Amniotic epithelial cell (primary cell): ENCODE measurements at regions not wholly inside any gene's neighbourhood (a gene's known extent, or its start where the extent isn't known, plus 50 kb on each side); places are given as distances from the start of the nearest gene placed in this dataset.
A peak's percentile ranks its signal among the peaks of the same experiment; 100 is the strongest.

Experiments
- DNase-seq: peaks from one replicate; pipeline ENCODE4 v3.0.0-alpha.2; 2010; ENCODE audit warnings: low read depth

- DNase-seq: peak; percentile 91
Measured at GRCh38 chr14:65281991-65282895, 130.3 kb upstream of the FUT8 start.

DNA sequence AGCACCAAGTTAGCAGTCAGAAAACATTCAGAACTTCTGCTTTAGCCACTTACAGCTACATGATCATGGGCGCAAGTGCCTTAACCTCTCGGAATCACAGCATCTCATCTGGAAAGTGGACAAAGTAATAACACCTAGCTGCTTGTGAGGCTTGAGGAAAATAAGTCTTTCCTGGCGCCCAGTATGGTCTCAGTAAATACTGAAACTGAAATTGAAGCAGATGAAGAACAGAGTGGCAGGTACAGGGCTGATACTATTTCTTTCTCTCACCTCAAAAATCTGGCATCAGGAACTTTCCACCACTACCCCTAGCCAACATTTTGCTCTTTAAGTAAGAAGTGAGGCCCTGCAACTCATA is 129.7 kb upstream of the FUT8 start:
- DNase-seq: no peak

DNA sequence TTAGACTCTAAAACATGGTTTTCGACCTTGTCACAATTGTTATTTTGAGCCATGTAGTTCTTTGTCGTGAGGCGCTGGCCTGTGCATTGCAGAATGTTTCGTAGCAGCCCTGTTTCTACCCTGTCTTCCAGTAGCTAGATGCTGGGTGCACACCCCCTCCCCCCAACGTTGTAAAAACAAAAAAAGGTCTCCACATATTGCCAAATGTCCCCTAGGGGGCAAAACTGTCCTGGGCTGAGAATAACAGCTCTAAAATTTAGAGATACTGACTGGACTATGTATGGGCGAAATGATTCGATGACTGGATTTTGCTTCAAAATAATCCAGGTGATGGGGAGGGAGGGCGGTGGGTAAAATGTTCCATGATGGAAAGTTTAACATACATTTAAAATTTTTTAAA is 126.1 kb upstream of the FUT8 start:
- no peak for DNase-seq

DNA sequence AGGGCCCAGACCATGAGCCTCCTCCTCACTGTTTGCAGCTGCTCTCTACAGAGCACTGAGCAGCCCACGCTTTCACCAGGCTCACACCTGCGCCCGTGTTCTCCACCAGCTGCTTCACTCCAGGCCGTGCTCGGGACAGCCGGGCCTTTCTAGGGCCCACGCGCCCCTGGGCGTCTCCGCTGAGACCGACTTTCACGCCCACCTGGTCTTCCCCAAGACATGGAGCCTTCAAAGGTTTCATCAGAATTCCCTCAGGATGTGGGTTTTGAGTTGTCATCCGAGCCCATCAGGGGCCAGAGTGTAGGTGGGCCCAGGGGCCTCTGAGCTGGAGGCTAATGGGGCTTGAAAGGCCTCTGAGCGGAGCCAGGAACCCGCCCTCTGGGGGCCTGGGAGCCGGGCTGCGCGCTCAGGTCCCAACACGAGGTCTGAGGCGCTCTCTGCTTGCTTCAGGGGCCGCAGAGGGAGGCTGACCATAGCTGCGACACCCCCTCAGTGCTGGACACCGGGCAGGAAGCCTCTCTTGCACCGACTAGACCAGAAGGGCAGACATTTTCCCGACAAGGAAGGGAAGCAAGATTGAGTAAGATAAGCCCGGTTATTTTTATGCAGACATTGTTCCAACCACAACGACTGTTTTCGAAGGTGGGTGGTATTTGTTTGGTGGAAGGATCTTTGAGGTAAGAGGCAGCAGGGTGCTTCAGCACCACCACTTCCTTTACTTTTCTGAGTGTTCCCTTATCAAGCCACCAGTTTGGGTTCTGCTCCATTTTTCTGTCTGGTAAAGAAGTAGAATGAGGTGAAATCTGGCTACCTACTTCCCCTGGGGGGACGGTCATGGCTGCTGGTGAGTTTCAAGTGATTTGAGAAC is 125.0 kb upstream of the FUT8 start:
- DNase-seq: no peak

GRCh38 chr14:65290830-65291229 is 121.7 kb upstream of the FUT8 start:
- DNase-seq: peak; percentile 88

DNA sequence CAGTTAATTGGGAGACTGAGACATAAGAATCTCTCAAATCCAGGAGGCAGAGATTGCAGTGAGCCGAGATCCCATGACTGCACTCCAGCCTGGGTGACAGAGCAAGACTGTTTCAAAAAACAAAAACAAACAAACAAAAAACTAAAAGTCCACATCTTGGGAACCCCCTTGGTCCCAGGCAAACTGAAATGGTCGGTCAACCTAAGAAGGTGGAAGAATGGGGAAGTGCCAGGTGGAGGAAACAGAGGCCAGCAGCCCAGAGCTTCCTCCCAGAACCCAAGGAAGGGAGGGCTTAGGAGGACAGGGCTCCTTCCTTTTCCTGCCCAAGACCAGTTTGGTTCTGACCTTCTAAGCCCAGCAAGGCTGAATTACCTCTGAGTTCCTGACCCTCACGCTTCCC is 121.0 kb upstream of the FUT8 start:
- DNase-seq: no peak

DNA sequence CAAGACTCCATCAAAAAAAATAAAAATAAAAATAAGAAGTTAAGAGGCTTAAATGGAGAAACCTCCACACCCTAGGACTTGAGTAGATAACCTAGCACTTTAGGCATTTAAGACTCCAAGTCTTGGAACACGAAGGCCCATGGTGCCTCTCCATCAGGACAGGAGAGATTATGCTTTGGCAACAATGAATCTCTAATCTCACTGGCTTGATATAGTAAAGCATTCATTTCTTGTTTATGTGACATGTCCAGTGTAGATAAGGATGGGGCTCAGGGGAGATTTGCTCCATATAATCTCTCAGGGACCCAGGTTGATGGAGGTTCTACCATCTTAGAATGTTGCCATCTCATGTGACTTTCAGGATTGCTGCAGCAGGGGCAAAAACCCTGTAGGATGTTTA is 117.7 kb upstream of the FUT8 start:
- no peak for DNase-seq

DNA sequence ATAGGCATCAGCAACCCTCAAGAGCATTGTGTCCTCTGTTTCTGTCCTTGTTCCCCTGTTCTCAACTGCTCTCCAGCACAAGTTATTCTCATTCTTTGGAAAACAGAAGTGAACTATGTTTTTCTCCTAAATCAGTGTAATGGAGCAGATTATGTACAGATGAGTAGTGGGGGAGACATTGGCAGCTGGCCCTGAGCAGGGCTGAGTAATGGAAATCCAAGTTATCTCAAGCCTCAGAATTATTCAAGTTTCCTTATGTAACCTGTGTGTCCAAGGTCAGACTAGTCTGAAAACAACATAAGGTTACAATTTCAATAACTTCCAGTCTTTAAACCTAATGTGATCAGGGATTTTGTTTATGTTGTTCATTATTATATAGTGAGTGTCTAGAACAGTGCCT is 116.1 kb upstream of the FUT8 start:
- DNase-seq: peak; percentile 66

- DNase-seq: no peak
Measured at GRCh38 chr14:65296876-65297275, 115.7 kb upstream of the FUT8 start.

- no peak for DNase-seq
Measured at GRCh38 chr14:65297744-65298143, 114.8 kb upstream of the FUT8 start.

- no peak for DNase-seq
Measured at GRCh38 chr14:65299826-65300225, 112.7 kb upstream of the FUT8 start.

- peak; percentile 24 for DNase-seq
Measured at GRCh38 chr14:65301862-65302539, 110.5 kb upstream of the FUT8 start.

- DNase-seq: peak; percentile 44
Measured at GRCh38 chr14:65302571-65303189, 109.8 kb upstream of the FUT8 start.

- DNase-seq: no peak
Measured at GRCh38 chr14:65303190-65303898, 109.2 kb upstream of the FUT8 start.

DNA sequence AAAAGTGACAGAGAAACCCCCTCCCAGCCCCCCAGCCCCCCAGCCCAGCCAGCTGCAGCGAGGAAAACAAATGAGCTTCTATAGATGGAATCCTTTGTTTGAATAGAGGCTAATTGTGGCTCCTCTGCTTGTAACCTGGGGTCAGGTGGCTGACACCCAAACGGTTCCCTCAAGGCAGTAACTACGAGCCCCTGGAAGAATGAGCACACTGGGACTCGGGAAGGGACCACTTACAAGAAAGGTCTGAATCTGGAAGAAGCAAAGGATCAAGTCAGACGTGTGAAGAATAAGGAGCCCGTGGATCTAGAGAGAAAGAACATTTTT is 108.7 kb upstream of the FUT8 start:
- no peak for DNase-seq

- no peak for DNase-seq
Measured at GRCh38 chr14:65304239-65304638, 108.3 kb upstream of the FUT8 start.

DNA sequence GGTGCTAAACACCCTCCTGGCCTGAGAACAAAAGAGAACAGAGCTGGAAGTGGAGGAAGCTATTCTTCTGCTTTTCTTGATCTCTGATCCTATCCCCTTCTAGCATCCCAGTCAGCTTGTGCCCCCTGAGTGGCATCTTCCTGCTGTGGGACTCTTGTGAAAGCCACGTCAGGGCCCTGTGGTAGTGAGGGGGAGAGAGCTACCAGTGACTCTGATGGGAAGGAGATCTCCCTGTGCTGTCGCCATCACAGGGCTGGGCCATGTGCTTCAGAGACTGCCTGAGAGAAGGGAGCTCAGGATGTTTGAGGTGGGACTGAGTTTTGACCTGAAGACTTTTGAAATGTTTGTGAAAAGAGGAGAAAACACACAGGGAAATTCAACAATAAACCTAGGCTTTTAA is 107.6 kb upstream of the FUT8 start:
- no peak for DNase-seq

DNA sequence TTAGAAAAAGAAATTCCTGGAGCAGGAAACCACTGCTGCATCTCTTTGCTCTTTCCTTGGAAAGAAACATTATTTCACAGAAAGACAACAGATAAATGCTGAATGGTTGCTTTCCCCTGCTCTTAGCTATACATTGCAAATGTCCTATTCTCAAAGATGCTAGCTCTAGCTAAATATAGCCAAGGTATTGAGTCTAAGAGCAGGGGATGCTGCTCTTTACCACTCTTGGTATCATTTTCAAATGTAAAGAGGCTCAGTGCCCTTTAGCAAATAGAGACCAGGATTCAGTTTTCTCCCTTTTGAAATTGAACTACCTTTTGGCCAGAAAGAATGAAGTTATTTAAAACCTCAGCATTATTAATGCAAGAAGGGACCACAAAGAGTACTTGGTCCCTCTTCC is 104.0 kb upstream of the FUT8 start:
- no peak for DNase-seq

DNA sequence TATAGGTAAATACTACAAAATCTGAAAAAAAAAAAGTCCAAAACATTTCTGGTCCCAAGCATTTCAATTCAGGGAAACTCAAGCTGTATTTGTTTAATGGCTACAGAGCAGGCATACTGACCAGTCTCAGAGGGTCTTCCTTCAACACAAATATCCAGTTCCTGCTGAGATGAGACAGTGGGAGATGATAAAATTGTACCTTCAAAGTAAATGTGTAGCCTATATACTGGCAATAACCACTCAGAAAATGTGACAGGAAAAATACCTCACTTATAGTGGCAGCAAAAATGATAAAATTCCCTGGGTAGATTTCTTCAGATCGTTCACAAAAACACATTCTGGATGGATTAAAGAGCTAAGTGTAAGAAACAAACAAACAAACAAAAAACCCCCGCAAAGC is 102.0 kb upstream of the FUT8 start:
- no peak for DNase-seq

DNA sequence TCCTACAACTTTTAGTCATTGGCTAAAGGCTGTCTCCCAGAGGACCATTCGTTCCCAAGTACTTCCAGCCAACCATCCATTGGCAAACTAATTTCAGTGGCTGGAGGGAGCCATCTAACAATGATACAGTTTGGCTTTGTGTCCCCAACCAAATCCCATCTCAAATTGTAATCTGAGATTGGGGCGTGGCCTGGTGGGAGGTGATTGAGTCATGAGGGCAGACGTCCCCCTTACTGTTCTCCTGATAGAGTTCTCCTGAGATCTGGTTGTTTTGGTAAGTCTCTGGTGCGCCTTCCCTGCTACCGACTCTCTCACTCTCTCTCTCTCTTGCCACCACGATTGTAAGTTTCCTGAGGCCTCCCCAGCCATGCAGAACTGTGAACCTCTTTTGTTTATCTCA is 99.7 kb upstream of the FUT8 start:
- no peak for DNase-seq

DNA sequence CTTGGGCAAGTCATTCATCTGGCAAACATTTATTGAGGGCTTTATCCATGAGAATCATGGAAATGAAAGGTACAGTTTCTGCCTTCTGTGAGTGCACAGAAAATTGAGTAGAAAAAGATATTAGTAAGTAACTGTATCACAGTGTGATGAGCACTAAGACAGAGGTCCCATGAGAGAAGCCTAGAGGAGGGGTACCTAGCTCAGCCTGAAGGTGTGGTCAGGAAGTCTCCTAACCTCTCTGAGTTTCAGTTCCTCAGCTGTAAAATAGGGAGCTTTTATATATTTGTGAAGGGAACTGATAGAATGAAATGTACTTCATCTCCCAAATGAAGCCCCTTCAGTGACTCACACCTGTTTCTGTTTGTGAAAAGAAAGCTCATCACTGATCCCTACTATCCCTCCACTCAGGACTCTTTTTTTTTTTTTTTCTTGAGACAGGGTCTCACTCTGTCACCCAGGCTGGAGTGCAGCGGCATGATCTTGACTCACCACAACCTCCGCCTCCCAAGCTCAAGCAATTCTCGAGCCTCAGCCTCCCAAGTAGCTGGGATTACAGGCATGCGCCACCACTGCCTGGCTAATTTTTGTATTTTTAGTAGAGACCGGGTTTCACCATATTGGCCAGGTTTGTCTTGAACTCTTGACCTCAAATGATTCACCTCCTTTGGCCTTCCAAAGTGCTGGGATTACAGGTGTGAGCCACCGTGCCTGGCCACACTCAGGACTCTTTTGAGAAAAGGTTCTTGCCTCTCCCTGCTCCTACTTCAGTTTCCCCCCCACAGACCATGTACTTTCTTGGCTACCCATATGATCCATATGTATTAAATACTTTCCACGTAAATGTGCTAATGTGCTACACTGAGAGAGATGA is 93.7 kb upstream of the FUT8 start:
- DNase-seq: no peak
